ENCODE measurements at regions not wholly inside any gene's neighbourhood (a gene's known extent, or its start where the extent isn't known, plus 50 kb on each side); places are given as distances from the start of the nearest gene placed in this dataset.

- no peak for DNase-seq (ENCODE audit: insufficient read length, low spot score, missing footprints)
- H3K27ac ChIP-seq (ENCODE audit: low read depth, low read length) = no peak overlapping the region
- no peaks in the 10 kb centered on the region for H3K4me1 ChIP-seq (ENCODE audit: insufficient read depth, low read length)
- H3K9me3 ChIP-seq (ENCODE audit: low read depth, low read length) = no peaks in the 10 kb centered on the region
- H2AFZ ChIP-seq (ENCODE audit: low read length) = no peak overlapping the region
- H3K27me3 ChIP-seq (ENCODE audit: insufficient read depth, low read length) = no peaks in the 10 kb centered on the region
- H3K4me2 ChIP-seq (ENCODE audit: insufficient read depth, low read length) = no peak overlapping the region
- H3K79me2 ChIP-seq (ENCODE audit: insufficient read depth, low read length) = no peaks in the 10 kb centered on the region
- H3K36me3 ChIP-seq (ENCODE audit: insufficient read depth, low read length) = no peaks in the 10 kb centered on the region
- no peak overlapping the region for H3K4me3 ChIP-seq (ENCODE audit: insufficient read depth, low read length)
- TF ChIP-seq CTCF (IDR thresholded peaks at IDR 0.05; ENCODE audit: extremely low read depth, low read depth, low read length) = no peak
- no peaks in the 10 kb centered on the region for H4K20me1 ChIP-seq (ENCODE audit: insufficient read depth, low read length)
Observed at GRCh38 chr7:12990440-12990839, 303.0 kb downstream of the ARL4A start.

GRCh38 chr7:12993025-12993424, 305.6 kb downstream of the ARL4A start:
- no peak for TF ChIP-seq CTCF (IDR thresholded peaks at IDR 0.05; ENCODE audit: extremely low read depth, low read depth, low read length)
- DNase-seq (ENCODE audit: insufficient read length, low spot score, missing footprints) = no peak

GRCh38 chr7:12995912-12996469, 308.6 kb downstream of the ARL4A start:
- no peaks in the 10 kb centered on the region for H3K27me3 ChIP-seq (ENCODE audit: insufficient read depth, low read length)
- H4K20me1 ChIP-seq (ENCODE audit: insufficient read depth, low read length) = no peaks in the 10 kb centered on the region
- H3K4me2 ChIP-seq (ENCODE audit: insufficient read depth, low read length) = no peak overlapping the region
- no peaks in the 10 kb centered on the region for H3K9me3 ChIP-seq (ENCODE audit: low read depth, low read length)
- DNase-seq (ENCODE audit: insufficient read length, low spot score, missing footprints) = no peak
- H3K4me3 ChIP-seq (ENCODE audit: insufficient read depth, low read length) = no peak overlapping the region
- TF ChIP-seq CTCF (IDR thresholded peaks at IDR 0.05; ENCODE audit: extremely low read depth, low read depth, low read length) = no peak
- H2AFZ ChIP-seq (ENCODE audit: low read length) = no peak overlapping the region
- no peak overlapping the region for H3K27ac ChIP-seq (ENCODE audit: low read depth, low read length)
- H3K36me3 ChIP-seq (ENCODE audit: insufficient read depth, low read length) = no peaks in the 10 kb centered on the region
- H3K79me2 ChIP-seq (ENCODE audit: insufficient read depth, low read length) = no peaks in the 10 kb centered on the region
- H3K4me1 ChIP-seq (ENCODE audit: insufficient read depth, low read length) = no peaks in the 10 kb centered on the region

More at GRCh38 chr7:12993025-12993424, 305.6 kb downstream of the ARL4A start:
- Histone ChIP-seq H3K4me1 (ENCODE audit: insufficient read depth, low read length) (no peaks in the 10 kb centered on the region), H4K20me1 (ENCODE audit: insufficient read depth, low read length) (no peaks in the 10 kb centered on the region), H3K27ac (ENCODE audit: low read depth, low read length) (no peak overlapping the region), H3K36me3 (ENCODE audit: insufficient read depth, low read length) (no peaks in the 10 kb centered on the region), H3K27me3 (ENCODE audit: insufficient read depth, low read length) (no peaks in the 10 kb centered on the region), H3K79me2 (ENCODE audit: insufficient read depth, low read length) (no peaks in the 10 kb centered on the region), H3K4me3 (ENCODE audit: insufficient read depth, low read length) (no peak overlapping the region), H3K4me2 (ENCODE audit: insufficient read depth, low read length) (no peak overlapping the region), H2AFZ (ENCODE audit: low read length) (no peak overlapping the region), H3K9me3 (ENCODE audit: low read depth, low read length) (no peaks in the 10 kb centered on the region)

GRCh38 chr7:13007331-13007730, 319.9 kb downstream of the ARL4A start:
- no peak overlapping the region for H3K4me2 ChIP-seq (ENCODE audit: insufficient read depth, low read length)
- no peak overlapping the region for H3K27ac ChIP-seq (ENCODE audit: low read depth, low read length)
- no peaks in the 10 kb centered on the region for H3K79me2 ChIP-seq (ENCODE audit: insufficient read depth, low read length)
- H3K4me3 ChIP-seq (ENCODE audit: insufficient read depth, low read length) = no peak overlapping the region
- no peaks in the 10 kb centered on the region for H3K27me3 ChIP-seq (ENCODE audit: insufficient read depth, low read length)
- H3K4me1 ChIP-seq (ENCODE audit: insufficient read depth, low read length) = no peaks in the 10 kb centered on the region
- no peaks in the 10 kb centered on the region for H4K20me1 ChIP-seq (ENCODE audit: insufficient read depth, low read length)
- no peak for DNase-seq (ENCODE audit: insufficient read length, low spot score, missing footprints)
- no peaks in the 10 kb centered on the region for H3K9me3 ChIP-seq (ENCODE audit: low read depth, low read length)
- no peaks in the 10 kb centered on the region for H3K36me3 ChIP-seq (ENCODE audit: insufficient read depth, low read length)
- no peak for TF ChIP-seq CTCF (IDR thresholded peaks at IDR 0.05; ENCODE audit: extremely low read depth, low read depth, low read length)
- no peak overlapping the region for H2AFZ ChIP-seq (ENCODE audit: low read length)
